H1 (cell line): ENCODE measurements at regions not wholly inside any gene's neighbourhood (a gene's known extent, or its start where the extent isn't known, plus 50 kb on each side); places are given as distances from the start of the nearest gene placed in this dataset.
"Not testable (repeated sequence)": the region's sequence is repeated elsewhere in the genome, so short reads cannot be mapped to it uniquely, and the experiment has no call there.

Source experiments
- CTCF ChIA-PET: fragments of 300-600 bp; sonication (Branson Sonifier 250); formaldehyde crosslinking; loops from one replicate; lab custom pipeline; 2021; ENCODE audit not compliant: partially characterized antibody; lab: Charles Lee
- POLR2A ChIA-PET: fragments of 300-600 bp; sonication (Branson Sonifier 250); formaldehyde crosslinking; loops from one replicate; lab custom pipeline; 2021; ENCODE audit warnings: inconsistent platforms; ENCODE audit not compliant: partially characterized antibody; lab: Charles Lee
- DNase-seq, 2 experiments: peaks; one replicate each; pipeline versions ENCODE4 v3.0.0 to v3.0.0-alpha.2; 2010 to 2022; ENCODE audit warnings: low spot score in 2 of 2, low read depth in 1 of 2, mixed read lengths in 1 of 2
- FAIRE-seq: peaks from 2 replicates; lab custom pipeline; 2011; peaks lifted over from hg19 to GRCh38; lab: Jason Lieb, UNC
- H2AFZ ChIP-seq: 2 replicates; pipeline ENCODE4 v1.8.1; 2012; ENCODE audit warnings: low read length, inconsistent platforms
- H2AK5ac ChIP-seq: 2 replicates; pipeline ENCODE4 v1.6.1; 2013; ENCODE audit warnings: low read depth, low read length
- H2BK120ac ChIP-seq: replicated peaks from 2 replicates; pipeline ENCODE3; 2013; ENCODE audit warnings: low read depth, low read length, inconsistent platforms
- H2BK12ac ChIP-seq: 2 replicates; pipeline ENCODE4 v1.6.1; 2013; ENCODE audit warnings: low read depth, low read length
- H2BK15ac ChIP-seq: 2 replicates; pipeline ENCODE4 v1.6.1; 2013; ENCODE audit warnings: low read length
- H2BK20ac ChIP-seq: 2 replicates; pipeline ENCODE4 v1.6.1; 2013; ENCODE audit warnings: low read length
- H2BK5ac ChIP-seq: 2 replicates; pipeline ENCODE4 v1.6.1; 2013; ENCODE audit warnings: low read depth, low read length
- H3K14ac ChIP-seq: 2 replicates; pipeline ENCODE4 v1.6.1; 2013; ENCODE audit warnings: inconsistent platforms; ENCODE audit not compliant: insufficient read length
- H3K18ac ChIP-seq: 2 replicates; pipeline ENCODE4 v1.6.1; 2013; ENCODE audit warnings: low read length; ENCODE audit errors: extremely low read depth
- H3K23ac ChIP-seq: 2 replicates; pipeline ENCODE4 v1.6.1; 2013; ENCODE audit warnings: inconsistent platforms; ENCODE audit not compliant: insufficient read length
- H3K23me2 ChIP-seq: 2 replicates; pipeline ENCODE4 v1.6.1; 2013; ENCODE audit warnings: low read depth, low read length
- H3K27ac ChIP-seq: 2 replicates; pipeline ENCODE4 v1.6.1; 2011; ENCODE audit warnings: low read depth, low read length, inconsistent platforms
- H3K27me3 ChIP-seq, 4 experiments: replicated peaks in 1 of 4; 1 replicate in 1 of 4; 2 replicates in 3 of 4; pipeline versions ENCODE4 v1.6.1 to v1.8.1; 2011 to 2013; ENCODE audit warnings: low read length in 3 of 4, mild to moderate bottlenecking in 3 of 4, inconsistent platforms in 2 of 4, mixed read lengths in 2 of 4, moderate library complexity in 1 of 4; ENCODE audit not compliant: control insufficient read depth in 3 of 4, insufficient read depth in 3 of 4; ENCODE audit errors: extremely low read depth in 1 of 4
- H3K36me3 ChIP-seq, 4 experiments: 2 replicates each; pipeline versions ENCODE4 v1.6.1 to v1.8.1; 2011 to 2013; ENCODE audit warnings: mild to moderate bottlenecking in 4 of 4, low read length in 3 of 4, moderate library complexity in 2 of 4, control low read depth in 1 of 4, inconsistent platforms in 1 of 4; ENCODE audit not compliant: insufficient read depth in 4 of 4, control insufficient read depth in 2 of 4
- H3K4ac ChIP-seq: replicated peaks from 2 replicates; pipeline ENCODE3; 2013; ENCODE audit warnings: low read length, low read depth, mixed read lengths, inconsistent platforms; ENCODE audit not compliant: insufficient read length
- H3K4me1 ChIP-seq, 4 experiments: replicated peaks in 1 of 4; 1 replicate in 1 of 4; 2 replicates in 3 of 4; pipeline versions ENCODE4 v1.6.1 to v1.8.1; 2011 to 2013; ENCODE audit warnings: low read length in 3 of 4, inconsistent platforms in 2 of 4, mixed read lengths in 1 of 4; ENCODE audit not compliant: insufficient read depth in 4 of 4, control insufficient read depth in 3 of 4
- H3K4me2 ChIP-seq, 2 experiments: 2 replicates each; pipeline versions ENCODE4 v1.6.1 to v1.8.1; 2011 to 2013; ENCODE audit warnings: low read depth in 2 of 2, low read length in 2 of 2, control low read depth in 1 of 2, inconsistent platforms in 1 of 2, mild to moderate bottlenecking in 1 of 2; ENCODE audit not compliant: insufficient read depth in 1 of 2
- H3K4me3 ChIP-seq, 4 experiments: fragments of 200-600, 300-600 bp in 1 of 4; sonication (generic), shearing (Covaris generic), sonication (Bioruptor Twin) in 1 of 4; 2 replicates each; pipeline versions ENCODE4 v1.5.1 to v1.8.1; 2011 to 2016; ENCODE audit warnings: low read length in 4 of 4, low read depth in 3 of 4, control low read depth in 2 of 4, inconsistent platforms in 2 of 4, mild to moderate bottlenecking in 2 of 4, mixed read lengths in 1 of 4, moderate library complexity in 1 of 4; ENCODE audit not compliant: insufficient read depth in 2 of 4; ENCODE audit errors: extremely low read depth in 1 of 4
- H3K56ac ChIP-seq: replicated peaks from 2 replicates; pipeline ENCODE3; 2013; ENCODE audit warnings: low read depth, mild to moderate bottlenecking, mixed read lengths, low read length, inconsistent platforms; ENCODE audit not compliant: insufficient read length
- H3K79me1 ChIP-seq: 2 replicates; pipeline ENCODE4 v1.6.1; 2013; ENCODE audit warnings: low read depth, low read length, control low read depth
- H3K79me2 ChIP-seq, 2 experiments: 2 replicates each; pipeline versions ENCODE4 v1.6.1 to v1.8.1; 2012 to 2013; ENCODE audit warnings: low read length in 2 of 2, mild to moderate bottlenecking in 2 of 2, inconsistent platforms in 1 of 2; ENCODE audit not compliant: insufficient read depth in 2 of 2, control insufficient read depth in 1 of 2
- H3K9ac ChIP-seq, 4 experiments: replicated peaks in 1 of 4; 1 replicate in 1 of 4; 2 replicates in 3 of 4; pipeline versions ENCODE4 v1.6.1 to v1.8.1; 2011 to 2013; ENCODE audit warnings: low read depth in 3 of 4, low read length in 3 of 4, control low read depth in 2 of 4, mild to moderate bottlenecking in 2 of 4, moderate library complexity in 2 of 4, inconsistent platforms in 1 of 4; ENCODE audit errors: extremely low read depth in 1 of 4
- H3K9me3 ChIP-seq, 2 experiments: 2 replicates each; pipeline versions ENCODE4 v1.6.1 to v1.8.1; 2012 to 2013; ENCODE audit warnings: mild to moderate bottlenecking in 2 of 2, moderate library complexity in 2 of 2, control low read depth in 1 of 2, inconsistent platforms in 1 of 2, low read depth in 1 of 2, low read length in 1 of 2, mixed read lengths in 1 of 2; ENCODE audit not compliant: insufficient read depth in 2 of 2
- H4K20me1 ChIP-seq, 2 experiments: replicated peaks in 1 of 2; 2 replicates each; pipeline versions ENCODE3 to v1.8.1; 2011 to 2013; ENCODE audit warnings: inconsistent platforms in 2 of 2, low read length in 2 of 2, mild to moderate bottlenecking in 1 of 2; ENCODE audit not compliant: insufficient read depth in 2 of 2, control insufficient read depth in 1 of 2
- H4K5ac ChIP-seq: 2 replicates; pipeline ENCODE4 v1.6.1; 2013; ENCODE audit warnings: low read length, low read depth, mixed read lengths, inconsistent platforms; ENCODE audit not compliant: insufficient read length
- H4K8ac ChIP-seq: 2 replicates; pipeline ENCODE4 v1.8.0; 2013; ENCODE audit warnings: mild to moderate bottlenecking, moderate library complexity, low read length, inconsistent platforms; ENCODE audit not compliant: insufficient read depth; ENCODE audit errors: extremely low read depth
- H4K91ac ChIP-seq: replicated peaks from 2 replicates; pipeline ENCODE3; 2013; ENCODE audit warnings: low read length, mixed read lengths, inconsistent platforms; ENCODE audit not compliant: insufficient read length
- WGBS, 2 experiments: shearing (Covaris generic) in 1 of 2; methylation state at CpG; one replicate each; pipeline versions ENCODE4 v1.1.6 to v1.1.7; 2013 to 2015; ENCODE audit warnings: low lambda C conversion rate in 2 of 2, mixed read lengths in 2 of 2, inconsistent platforms in 1 of 2, low coverage in 1 of 2, missing lambda C conversion rate in 1 of 2; ENCODE audit not compliant: insufficient replicate concordance in 2 of 2, insufficient coverage in 1 of 2, insufficient read length in 1 of 2; ENCODE audit errors: extremely low coverage in 1 of 2, missing lambda C conversion rate in 1 of 2; 5-methylcytosine and 5-hydroxymethylcytosine counted together

DNA sequence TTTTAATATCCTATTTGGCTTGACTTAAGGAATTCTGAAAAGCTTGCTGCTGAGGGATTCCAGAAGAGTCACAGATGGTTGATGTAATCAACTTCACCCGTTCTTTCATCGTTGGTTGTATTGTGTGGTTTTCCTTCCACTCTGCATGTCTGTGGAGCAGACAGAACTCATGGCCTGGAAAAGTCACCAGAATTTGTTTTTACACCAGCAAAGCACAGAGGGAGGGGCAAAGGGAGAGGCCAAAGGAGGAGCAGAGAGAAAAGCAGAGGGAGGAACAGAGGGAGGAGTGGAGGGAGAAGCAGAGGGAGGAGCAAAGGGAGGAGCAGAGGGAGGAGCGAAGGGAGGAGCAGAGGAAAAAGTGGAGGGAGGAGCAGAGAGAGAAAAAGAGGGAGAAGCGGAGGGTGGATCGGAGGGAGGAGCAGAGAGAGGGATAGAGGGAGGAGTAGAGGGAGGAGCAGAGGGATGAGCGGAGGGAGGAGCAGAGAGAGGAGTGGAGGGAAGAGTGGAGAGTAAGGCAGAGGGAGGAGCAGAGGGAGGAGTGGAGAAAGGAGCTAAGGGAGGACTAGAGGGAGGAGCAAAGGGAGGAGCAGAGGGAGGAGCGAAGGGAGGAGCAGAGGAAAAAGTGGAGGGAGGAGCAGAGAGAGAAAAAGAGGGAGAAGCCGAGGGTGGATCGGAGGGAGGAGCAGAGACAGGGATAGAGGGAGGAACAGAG lies 73.8 kb upstream of the TCERG1L start:
- FAIRE-seq, H4K91ac ChIP-seq, H3K18ac ChIP-seq, H3K79me2 ChIP-seq, H3K27ac ChIP-seq, H2BK15ac ChIP-seq, H2BK20ac ChIP-seq, H3K4me1 ChIP-seq, H3K23me2 ChIP-seq, H3K56ac ChIP-seq, H2BK5ac ChIP-seq, H3K36me3 ChIP-seq, H2BK12ac ChIP-seq, H3K9ac ChIP-seq, H3K79me1 ChIP-seq, H4K8ac ChIP-seq, H4K5ac ChIP-seq, H2AFZ ChIP-seq, H3K14ac ChIP-seq, H3K9me3 ChIP-seq, H3K23ac ChIP-seq, H2BK120ac ChIP-seq, H3K4ac ChIP-seq, POLR2A ChIA-PET, H3K4me2 ChIP-seq, H3K4me3 ChIP-seq, DNase-seq, H4K20me1 ChIP-seq, H2AK5ac ChIP-seq: not testable (repeated sequence)
- WGBS, 2 experiments = 80% methylated on average over 7 of the region's 9 CpGs; no CpG with 5 or more reads in 1 of the 2 experiments
- CTCF ChIA-PET = interaction anchor here (0.6 kb wide), 1 partner anchor 93 kb away, joined by 3 read pairs; no protein-coding TSS in a partner anchor
- peaks cover 0 to 17% (median 2%) of the 10 kb centered on the region in 4 experiments; a peak in 5 of 7 replicates for H3K27me3 ChIP-seq
